Adipocyte (in vitro differentiated cells): ENCODE measurements at regions not wholly inside any gene's neighbourhood (a gene's known extent, or its start where the extent isn't known, plus 50 kb on each side); places are given as distances from the start of the nearest gene placed in this dataset.
"Not testable (repeated sequence)": the region's sequence is repeated elsewhere in the genome, so short reads cannot be mapped to it uniquely, and the experiment has no call there.

Source experiments
- DNase-seq: peaks from one replicate; pipeline ENCODE4 v3.0.0-alpha.2; 2015; ENCODE audit warnings: low read depth
- H3K27me3 ChIP-seq: replicated peaks from 2 replicates; pipeline ENCODE4 v1.7.0; 2013; ENCODE audit warnings: mild to moderate bottlenecking, low read length, moderate library complexity; ENCODE audit not compliant: control insufficient read depth, insufficient read depth
- H3K36me3 ChIP-seq: 2 replicates; pipeline ENCODE4 v1.7.0; 2013; ENCODE audit warnings: low read length, mild to moderate bottlenecking, moderate library complexity; ENCODE audit not compliant: control insufficient read depth, insufficient read depth, severe bottlenecking
- H3K4me1 ChIP-seq: 2 replicates; pipeline ENCODE4 v1.7.0; 2013; ENCODE audit warnings: mild to moderate bottlenecking, low read length, moderate library complexity; ENCODE audit not compliant: control insufficient read depth, insufficient read depth
- H3K4me3 ChIP-seq: 2 replicates; pipeline ENCODE4 v1.7.0; 2013; ENCODE audit warnings: mild to moderate bottlenecking, low read length, moderate library complexity
- H3K9ac ChIP-seq: 2 replicates; pipeline ENCODE4 v1.7.0; 2013; ENCODE audit warnings: mild to moderate bottlenecking, low read length, moderate library complexity
- H3K9me3 ChIP-seq: 2 replicates; pipeline ENCODE4 v1.7.0; 2013; ENCODE audit warnings: mild to moderate bottlenecking, low read length, moderate library complexity; ENCODE audit not compliant: control insufficient read depth

- H3K9ac ChIP-seq, result peak overlapping the region; percentile 79
- no peaks in the 10 kb centered on the region for H3K9me3 ChIP-seq
- no peak overlapping the region for H3K4me3 ChIP-seq
- DNase-seq, result no peak
- H3K27me3 ChIP-seq, result no peaks in the 10 kb centered on the region
- no peaks in the 10 kb centered on the region for H3K36me3 ChIP-seq
- peaks cover 28% of the 10 kb centered on the region for H3K4me1 ChIP-seq
These were observed 116.1 kb upstream of the GORAB start for GRCh38 chr1:170415710-170416372.

GRCh38 chr1:170424346-170424745 lies 107.6 kb upstream of the GORAB start:
- Histone ChIP-seq H3K4me1 (no peaks in the 10 kb centered on the region), H3K4me3 (no peak overlapping the region), H3K9ac (no peak overlapping the region), H3K9me3 (no peaks in the 10 kb centered on the region), H3K36me3 (no peaks in the 10 kb centered on the region), H3K27me3 (no peaks in the 10 kb centered on the region)
- DNase-seq, result peak; percentile 42

- Histone ChIP-seq H3K4me3 (no peak overlapping the region), H3K9me3 (no peaks in the 10 kb centered on the region), H3K27me3 (no peaks in the 10 kb centered on the region), H3K9ac (no peak overlapping the region), H3K36me3 (no peaks in the 10 kb centered on the region), H3K4me1 (no peaks in the 10 kb centered on the region)
- no peak for DNase-seq
These were observed 105.4 kb upstream of the GORAB start for GRCh38 chr1:170426596-170426995.

GRCh38 chr1:170427002-170427401 lies 105.0 kb upstream of the GORAB start:
- not testable (repeated sequence) for H3K4me1 ChIP-seq, H3K27me3 ChIP-seq, H3K4me3 ChIP-seq, H3K9me3 ChIP-seq, H3K9ac ChIP-seq, DNase-seq, H3K36me3 ChIP-seq

- Histone ChIP-seq H3K4me1 (no peaks in the 10 kb centered on the region), H3K27me3 (no peaks in the 10 kb centered on the region), H3K9me3 (no peaks in the 10 kb centered on the region), H3K4me3 (no peak overlapping the region), H3K9ac (no peak overlapping the region), H3K36me3 (no peaks in the 10 kb centered on the region)
- DNase-seq, result no peak
These were observed 95.0 kb upstream of the GORAB start for GRCh38 chr1:170436928-170437327.

GRCh38 chr1:170445096-170445495 lies 86.9 kb upstream of the GORAB start:
- Histone ChIP-seq H3K27me3 (no peaks in the 10 kb centered on the region), H3K9ac (peak overlapping the region; percentile 66), H3K4me1 (peaks cover 28% of the 10 kb centered on the region), H3K9me3 (no peaks in the 10 kb centered on the region), H3K4me3 (peak overlapping the region; percentile 10), H3K36me3 (no peaks in the 10 kb centered on the region)
- DNase-seq, result peak; percentile 74

GRCh38 chr1:170448661-170449158 lies 83.3 kb upstream of the GORAB start:
- no peak overlapping the region for H3K9ac ChIP-seq
- DNase-seq, result no peak
- H3K4me3 ChIP-seq, result no peak overlapping the region
- no peaks in the 10 kb centered on the region for H3K36me3 ChIP-seq
- peaks cover 28% of the 10 kb centered on the region for H3K4me1 ChIP-seq
- H3K9me3 ChIP-seq, result no peaks in the 10 kb centered on the region
- no peaks in the 10 kb centered on the region for H3K27me3 ChIP-seq

GRCh38 chr1:170457325-170458050 lies 74.5 kb upstream of the GORAB start:
- peaks cover 28% of the 10 kb centered on the region for H3K4me1 ChIP-seq
- H3K27me3 ChIP-seq, H3K36me3 ChIP-seq, H3K9me3 ChIP-seq, H3K4me3 ChIP-seq, H3K9ac ChIP-seq, DNase-seq: not testable (repeated sequence)

- Histone ChIP-seq H3K36me3 (no peaks in the 10 kb centered on the region), H3K4me1 (peaks cover 28% of the 10 kb centered on the region), H3K9ac (no peak overlapping the region), H3K4me3 (no peak overlapping the region), H3K9me3 (no peaks in the 10 kb centered on the region), H3K27me3 (no peaks in the 10 kb centered on the region)
- no peak for DNase-seq
These were observed 72.0 kb upstream of the GORAB start for GRCh38 chr1:170460001-170460400.

GRCh38 chr1:170460414-170461155 lies 71.4 kb upstream of the GORAB start:
- no peaks in the 10 kb centered on the region for H3K9me3 ChIP-seq
- H3K4me1 ChIP-seq, result peaks cover 28% of the 10 kb centered on the region
- H3K27me3 ChIP-seq, result no peaks in the 10 kb centered on the region
- no peak for DNase-seq
- no peaks in the 10 kb centered on the region for H3K36me3 ChIP-seq
- H3K4me3 ChIP-seq, result no peak overlapping the region
- no peak overlapping the region for H3K9ac ChIP-seq

GRCh38 chr1:170461291-170461747 lies 70.6 kb upstream of the GORAB start:
- DNase-seq, result peak; percentile 40

More at GRCh38 chr1:170461291-170461747, 70.6 kb upstream of the GORAB start:
- Histone ChIP-seq H3K27me3 (no peaks in the 10 kb centered on the region), H3K9me3 (no peaks in the 10 kb centered on the region), H3K36me3 (no peaks in the 10 kb centered on the region), H3K9ac (peak overlapping the region; percentile 27), H3K4me1 (peaks cover 28% of the 10 kb centered on the region), H3K4me3 (no peak overlapping the region)
